ENCODE measurements at regions not wholly inside any gene's neighbourhood (a gene's known extent, or its start where the extent isn't known, plus 50 kb on each side); places are given as distances from the start of the nearest gene placed in this dataset.
"Not testable (repeated sequence)": the region's sequence is repeated elsewhere in the genome, so short reads cannot be mapped to it uniquely, and the experiment has no call there.

- DNase-seq (ENCODE audit: low read depth in 4 of 4, low spot score in 2 of 4), result no peak
These were observed 228.4 kb downstream of the TLE3 start for GRCh38 chr15:69869291-69869690.

- no peak for DNase-seq (ENCODE audit: low read depth in 4 of 4, low spot score in 2 of 4)
These were observed 227.7 kb downstream of the TLE3 start for GRCh38 chr15:69869881-69870505.

GRCh38 chr15:69871511-69872134 lies 226.1 kb downstream of the TLE3 start:
- no peak for DNase-seq (ENCODE audit: low read depth in 4 of 4, low spot score in 2 of 4)

GRCh38 chr15:69873807-69874206 lies 223.9 kb downstream of the TLE3 start:
- no peak for DNase-seq (ENCODE audit: low read depth in 4 of 4, low spot score in 2 of 4)

GRCh38 chr15:69874321-69874720 lies 223.4 kb downstream of the TLE3 start:
- no peak for DNase-seq (ENCODE audit: low read depth in 4 of 4, low spot score in 2 of 4)

- no peak for DNase-seq (ENCODE audit: low read depth in 4 of 4, low spot score in 2 of 4)
These were observed 221.4 kb downstream of the TLE3 start for GRCh38 chr15:69876064-69876940.

- DNase-seq (ENCODE audit: low read depth in 4 of 4, low spot score in 2 of 4), result not testable (repeated sequence)
These were observed 217.8 kb downstream of the TLE3 start for GRCh38 chr15:69879963-69880362.

GRCh38 chr15:69880571-69881301 lies 217.0 kb downstream of the TLE3 start:
- DNase-seq (ENCODE audit: low read depth in 4 of 4, low spot score in 2 of 4), result no peak

- DNase-seq (ENCODE audit: low read depth in 4 of 4, low spot score in 2 of 4), result no peak
These were observed 216.4 kb downstream of the TLE3 start for GRCh38 chr15:69881302-69881670.

GRCh38 chr15:69881766-69882165 lies 216.0 kb downstream of the TLE3 start:
- DNase-seq (ENCODE audit: low read depth in 4 of 4, low spot score in 2 of 4), result no peak

- no peak for DNase-seq (ENCODE audit: low read depth in 4 of 4, low spot score in 2 of 4)
These were observed 214.4 kb downstream of the TLE3 start for GRCh38 chr15:69883306-69883705.

GRCh38 chr15:69885173-69885955 lies 212.4 kb downstream of the TLE3 start:
- no peak for DNase-seq (ENCODE audit: low read depth in 4 of 4, low spot score in 2 of 4)

GRCh38 chr15:69887009-69887408 lies 210.7 kb downstream of the TLE3 start:
- DNase-seq (ENCODE audit: low read depth in 4 of 4, low spot score in 2 of 4), result no peak

GRCh38 chr15:69887553-69887952 lies 210.2 kb downstream of the TLE3 start:
- DNase-seq (ENCODE audit: low read depth in 4 of 4, low spot score in 2 of 4), result no peak

GRCh38 chr15:69888406-69888805 lies 209.3 kb downstream of the TLE3 start:
- no peak for DNase-seq (ENCODE audit: low read depth in 4 of 4, low spot score in 2 of 4)

- DNase-seq (ENCODE audit: low read depth in 4 of 4, low spot score in 2 of 4), result no peak
These were observed 206.6 kb downstream of the TLE3 start for GRCh38 chr15:69891070-69891536.

- no peak for DNase-seq (ENCODE audit: low read depth in 4 of 4, low spot score in 2 of 4)
These were observed 206.1 kb downstream of the TLE3 start for GRCh38 chr15:69891606-69892005.

GRCh38 chr15:69892351-69892750 lies 205.4 kb downstream of the TLE3 start:
- no peak for DNase-seq (ENCODE audit: low read depth in 4 of 4, low spot score in 2 of 4)

GRCh38 chr15:69893086-69893485 lies 204.6 kb downstream of the TLE3 start:
- DNase-seq (ENCODE audit: low read depth in 4 of 4, low spot score in 2 of 4), result no peak

- DNase-seq (ENCODE audit: low read depth in 4 of 4, low spot score in 2 of 4), result no peak
These were observed 203.9 kb downstream of the TLE3 start for GRCh38 chr15:69893863-69894262.

All from left renal cortex interstitium (tissue), 4 donors.